ENCODE measurements at regions not wholly inside any gene's neighbourhood (a gene's known extent, or its start where the extent isn't known, plus 50 kb on each side); places are given as distances from the start of the nearest gene placed in this dataset.

DNA sequence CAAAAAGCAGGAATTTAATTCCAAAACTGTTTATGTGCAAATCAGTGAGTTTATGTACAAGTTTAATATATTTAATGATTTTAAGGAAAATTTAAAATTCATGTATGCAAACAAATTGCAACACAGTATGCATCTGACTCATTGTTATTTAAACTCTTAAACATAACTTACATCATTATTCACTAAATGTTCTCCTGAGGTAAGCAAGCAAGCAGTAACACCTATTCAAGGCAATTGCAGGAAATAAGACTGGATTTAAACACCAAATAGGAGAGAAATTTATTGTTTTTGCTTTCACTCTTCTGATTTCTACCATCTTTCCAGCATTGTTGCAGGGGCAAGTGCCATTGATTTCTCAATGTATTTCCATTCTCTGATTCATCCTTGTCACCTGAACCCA lies 239.5 kb downstream of the TFAP2A start:
- TF ChIP-seq, protein P1, sequence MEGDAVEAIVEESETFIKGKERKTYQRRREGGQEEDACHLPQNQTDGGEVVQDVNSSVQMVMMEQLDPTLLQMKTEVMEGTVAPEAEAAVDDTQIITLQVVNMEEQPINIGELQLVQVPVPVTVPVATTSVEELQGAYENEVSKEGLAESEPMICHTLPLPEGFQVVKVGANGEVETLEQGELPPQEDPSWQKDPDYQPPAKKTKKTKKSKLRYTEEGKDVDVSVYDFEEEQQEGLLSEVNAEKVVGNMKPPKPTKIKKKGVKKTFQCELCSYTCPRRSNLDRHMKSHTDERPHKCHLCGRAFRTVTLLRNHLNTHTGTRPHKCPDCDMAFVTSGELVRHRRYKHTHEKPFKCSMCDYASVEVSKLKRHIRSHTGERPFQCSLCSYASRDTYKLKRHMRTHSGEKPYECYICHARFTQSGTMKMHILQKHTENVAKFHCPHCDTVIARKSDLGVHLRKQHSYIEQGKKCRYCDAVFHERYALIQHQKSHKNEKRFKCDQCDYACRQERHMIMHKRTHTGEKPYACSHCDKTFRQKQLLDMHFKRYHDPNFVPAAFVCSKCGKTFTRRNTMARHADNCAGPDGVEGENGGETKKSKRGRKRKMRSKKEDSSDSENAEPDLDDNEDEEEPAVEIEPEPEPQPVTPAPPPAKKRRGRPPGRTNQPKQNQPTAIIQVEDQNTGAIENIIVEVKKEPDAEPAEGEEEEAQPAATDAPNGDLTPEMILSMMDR (IDR thresholded peaks at IDR 0.05 in 4 of 5, conservative IDR thresholded peaks at IDR 0.05 in 1 of 5), result no peak
- TF ChIP-seq POLR2A (IDR thresholded peaks at IDR 0.05), result no peak

Measured in gastrocnemius medialis (tissue), 4 donors.